Mammary epithelial cell (primary cell): ENCODE measurements at regions not wholly inside any gene's neighbourhood (a gene's known extent, or its start where the extent isn't known, plus 50 kb on each side); places are given as distances from the start of the nearest gene placed in this dataset.

Experiments used
- EZH2 ChIP-seq: IDR thresholded peaks from 2 replicates; pipeline ENCODE4 v1.6.1; 2012; ENCODE audit warnings: low read length, inconsistent platforms, borderline replicate concordance
- TF ChIP-seq, protein P1 (sequence below), 2 donors: IDR thresholded peaks in 1 of 2; conservative IDR thresholded peaks in 1 of 2; 2 replicates each; pipeline ENCODE4 v1.5.1; 2011 to 2012; ENCODE audit warnings: inconsistent platforms in 2 of 2, low read length in 2 of 2, mild to moderate bottlenecking in 2 of 2, control low read depth in 1 of 2, low read depth in 1 of 2; ENCODE audit not compliant: insufficient read depth in 1 of 2; ENCODE audit errors: extremely low read depth in 1 of 2

DNA sequence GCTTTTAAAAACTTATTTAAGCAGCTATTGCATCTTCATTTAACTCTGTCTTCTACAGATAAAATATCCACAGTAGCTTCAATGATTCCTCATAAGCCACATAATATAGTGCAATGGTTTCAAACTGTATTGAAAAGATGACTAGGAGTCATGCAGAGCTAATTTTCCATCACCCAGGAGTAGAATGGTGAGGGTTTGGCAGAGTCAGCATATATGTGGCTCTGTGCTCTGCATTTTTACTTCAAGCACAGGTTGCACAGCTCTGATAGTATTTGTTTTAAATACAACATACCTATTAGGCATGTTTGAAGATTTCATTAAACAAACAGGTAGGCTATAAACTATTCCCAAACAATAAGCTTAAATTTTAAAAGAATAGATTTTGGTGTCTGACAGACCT lies 731.9 kb upstream of the VRK2 start:
- TF ChIP-seq, protein P1, sequence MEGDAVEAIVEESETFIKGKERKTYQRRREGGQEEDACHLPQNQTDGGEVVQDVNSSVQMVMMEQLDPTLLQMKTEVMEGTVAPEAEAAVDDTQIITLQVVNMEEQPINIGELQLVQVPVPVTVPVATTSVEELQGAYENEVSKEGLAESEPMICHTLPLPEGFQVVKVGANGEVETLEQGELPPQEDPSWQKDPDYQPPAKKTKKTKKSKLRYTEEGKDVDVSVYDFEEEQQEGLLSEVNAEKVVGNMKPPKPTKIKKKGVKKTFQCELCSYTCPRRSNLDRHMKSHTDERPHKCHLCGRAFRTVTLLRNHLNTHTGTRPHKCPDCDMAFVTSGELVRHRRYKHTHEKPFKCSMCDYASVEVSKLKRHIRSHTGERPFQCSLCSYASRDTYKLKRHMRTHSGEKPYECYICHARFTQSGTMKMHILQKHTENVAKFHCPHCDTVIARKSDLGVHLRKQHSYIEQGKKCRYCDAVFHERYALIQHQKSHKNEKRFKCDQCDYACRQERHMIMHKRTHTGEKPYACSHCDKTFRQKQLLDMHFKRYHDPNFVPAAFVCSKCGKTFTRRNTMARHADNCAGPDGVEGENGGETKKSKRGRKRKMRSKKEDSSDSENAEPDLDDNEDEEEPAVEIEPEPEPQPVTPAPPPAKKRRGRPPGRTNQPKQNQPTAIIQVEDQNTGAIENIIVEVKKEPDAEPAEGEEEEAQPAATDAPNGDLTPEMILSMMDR (conservative IDR thresholded peaks at IDR 0.05 in 1 of 2, IDR thresholded peaks at IDR 0.05 in 1 of 2; ENCODE audit: extremely low read depth in 1 of 2, insufficient read depth in 1 of 2, low read depth in 1 of 2, low read length in 2 of 2): no peak
- TF ChIP-seq EZH2: no peak
